Caco-2 (cell line): ENCODE measurements at regions not wholly inside any gene's neighbourhood (a gene's known extent, or its start where the extent isn't known, plus 50 kb on each side); places are given as distances from the start of the nearest gene placed in this dataset.

Experiments used
- BruUV-seq: library from RNA; stranded (reverse); fragments of 400-500 nt; replicated peaks from 2 replicates; lab custom pipeline; 2021; lab: Mats Ljungman, UMichigan
- CTCF ChIA-PET: fragments of 300-600 bp; sonication (Branson Sonifier 250); formaldehyde crosslinking; loops from one replicate; lab custom pipeline; 2022; ENCODE audit warnings: antibody characterized with exemption; lab: Charles Lee
- POLR2A ChIA-PET: fragments of 300-600 bp; sonication (Branson Sonifier 250); formaldehyde crosslinking; loops from one replicate; lab custom pipeline; 2022; ENCODE audit warnings: antibody characterized with exemption; lab: Charles Lee
- DNase-seq, 2 experiments: peaks; one replicate each; pipeline versions ENCODE4 v3.0.0 to v3.0.0-alpha.2; 2020 to 2022
- H3K27me3 ChIP-seq: replicated peaks from 2 replicates; pipeline ENCODE4 v1.6.0; 2011; ENCODE audit warnings: low read length; ENCODE audit not compliant: control insufficient read depth, insufficient read depth
- H3K36me3 ChIP-seq: 2 replicates; pipeline ENCODE4 v1.5.1; 2011; ENCODE audit warnings: low read length; ENCODE audit not compliant: control insufficient read depth, insufficient read depth
- H3K4me1 ChIP-seq: fragments of 250-450 bp; sonication (Bioruptor Pico); 2 replicates; pipeline ENCODE4 v1.5.1; 2020; ENCODE audit warnings: mild to moderate bottlenecking
- H3K4me3 ChIP-seq: 2 replicates; pipeline ENCODE4 v1.5.1; 2011; ENCODE audit warnings: low read depth, mild to moderate bottlenecking, control low read depth, low read length
- H3K9me3 ChIP-seq: fragments of 250-450 bp; sonication (Bioruptor Pico); 2 replicates; pipeline ENCODE4 v1.5.1; 2020; ENCODE audit warnings: mild to moderate bottlenecking, moderate library complexity
- H3K27ac Mint-ChIP-seq: one replicate; pipeline ENCODE4 v1.8.0; 2022; ENCODE audit warnings: mixed read lengths; ENCODE audit not compliant: unreplicated experiment
- H3K27me3 Mint-ChIP-seq: one replicate; pipeline ENCODE4 v1.8.0; 2022; ENCODE audit warnings: mixed read lengths; ENCODE audit not compliant: insufficient read depth, unreplicated experiment
- H3K36me3 Mint-ChIP-seq: one replicate; pipeline ENCODE4 v1.8.0; 2022; ENCODE audit warnings: mild to moderate bottlenecking, mixed read lengths; ENCODE audit not compliant: insufficient read depth, unreplicated experiment
- H3K4me1 Mint-ChIP-seq: one replicate; pipeline ENCODE4 v1.8.0; 2022; ENCODE audit warnings: low read depth, mixed read lengths; ENCODE audit not compliant: unreplicated experiment
- H3K4me3 Mint-ChIP-seq: one replicate; pipeline ENCODE4 v1.8.0; 2022; ENCODE audit warnings: mild to moderate bottlenecking, moderate library complexity, mixed read lengths; ENCODE audit not compliant: unreplicated experiment
- H3K9me3 Mint-ChIP-seq: one replicate; pipeline ENCODE4 v1.8.0; 2022; ENCODE audit warnings: mixed read lengths; ENCODE audit not compliant: unreplicated experiment
- CTCF ChIP-seq, 2 experiments: fragments of 200-600 bp in 1 of 2; IDR thresholded peaks; 1 replicate in 1 of 2; 2 replicates in 1 of 2; pipeline versions ENCODE4 v1.5.1 to v1.8.0; 2011 to 2022; ENCODE audit warnings: antibody characterized with exemption in 1 of 2, control low read depth in 1 of 2, inconsistent platforms in 1 of 2, low read depth in 1 of 2, low read length in 1 of 2, mild to moderate bottlenecking in 1 of 2, moderate library complexity in 1 of 2; ENCODE audit not compliant: insufficient read depth in 1 of 2, severe bottlenecking in 1 of 2, unreplicated experiment in 1 of 2
- intact Hi-C: fragments of 100-400 bp; cut with micrococcal nuclease; formaldehyde crosslinking; loops from one replicate; pipeline ENCODE4 v1.10.0; 2022; ENCODE audit not compliant: unreplicated experiment

DNA sequence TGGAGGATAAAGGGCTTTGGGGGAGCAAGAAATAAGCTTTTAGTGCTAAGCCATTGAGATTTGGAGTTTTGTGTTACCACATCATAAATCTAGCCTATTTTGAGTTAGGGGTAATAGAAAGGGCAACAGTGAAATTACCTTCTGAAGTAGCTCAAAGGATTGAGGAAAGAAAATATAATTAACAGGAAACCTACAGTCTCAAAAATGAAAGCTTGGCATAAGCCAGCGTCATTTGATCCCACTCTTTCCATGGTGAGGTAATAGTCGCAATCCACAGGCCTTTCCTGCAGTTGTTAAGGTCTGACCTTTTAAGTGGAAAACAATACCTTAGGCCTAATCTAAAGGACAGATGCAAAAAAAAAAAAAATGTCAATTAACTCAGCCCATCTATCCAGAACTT lies 182.7 kb downstream of the UXS1 start:
- no peak overlapping the region for H3K4me3 Mint-ChIP-seq
- no peak for DNase-seq
- H3K36me3 Mint-ChIP-seq, result no peaks in the 10 kb centered on the region
- Histone ChIP-seq H3K27me3 (no peaks in the 10 kb centered on the region), H3K4me1 (no peaks in the 10 kb centered on the region), H3K9me3 (peaks cover 33% of the 10 kb centered on the region), H3K36me3 (no peaks in the 10 kb centered on the region), H3K4me3 (no peak overlapping the region)
- ChIA-PET POLR2A (no interaction called here), CTCF (no interaction called here)
- H3K9me3 Mint-ChIP-seq, result peaks cover 11% of the 10 kb centered on the region
- H3K27ac Mint-ChIP-seq, result no peak overlapping the region
- no TSS peak for BruUV-seq
- intact Hi-C loops, result no loop called here
- H3K27me3 Mint-ChIP-seq, result no peaks in the 10 kb centered on the region
- H3K4me1 Mint-ChIP-seq, result no peaks in the 10 kb centered on the region
- no peak for TF ChIP-seq CTCF (IDR thresholded peaks at IDR 0.05; ENCODE audit: insufficient read depth in 1 of 2, low read depth in 1 of 2, low read length in 1 of 2, severe bottlenecking in 1 of 2, unreplicated experiment in 1 of 2)

DNA sequence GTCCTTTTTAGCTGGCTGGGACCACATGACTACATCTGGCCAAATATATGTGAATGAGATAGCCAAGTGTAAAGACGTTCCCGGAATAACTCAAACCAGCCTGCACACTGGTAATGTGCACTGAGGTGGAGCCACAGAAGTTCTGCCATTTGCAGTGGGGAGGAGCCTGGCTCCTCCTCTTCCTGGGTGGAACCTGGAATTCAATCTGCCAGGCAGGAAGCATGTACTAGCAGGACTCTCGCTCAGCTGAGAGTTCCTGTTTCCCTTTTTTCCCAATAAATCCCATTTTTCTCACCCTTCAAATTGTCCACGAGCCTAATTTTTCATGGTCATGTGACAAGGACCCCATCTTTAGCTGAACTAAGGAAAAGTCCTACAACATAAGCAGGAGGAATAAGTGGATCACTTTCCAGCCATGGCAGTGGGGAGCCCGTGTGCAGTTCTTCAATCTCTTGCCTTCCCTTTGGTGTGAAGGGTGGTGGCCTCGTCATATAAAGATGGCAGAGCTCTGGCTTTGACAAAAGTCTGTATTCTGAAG lies 183.2 kb downstream of the UXS1 start:
- Histone ChIP-seq H3K36me3 (no peaks in the 10 kb centered on the region), H3K9me3 (peaks cover 37% of the 10 kb centered on the region), H3K27me3 (no peaks in the 10 kb centered on the region), H3K4me3 (no peak overlapping the region), H3K4me1 (no peaks in the 10 kb centered on the region)
- Mint-ChIP-seq H3K36me3 (no peaks in the 10 kb centered on the region), H3K4me3 (no peak overlapping the region), H3K27ac (no peak overlapping the region), H3K4me1 (no peaks in the 10 kb centered on the region), H3K9me3 (peaks cover 16% of the 10 kb centered on the region), H3K27me3 (no peaks in the 10 kb centered on the region)
- TF ChIP-seq CTCF (IDR thresholded peaks at IDR 0.05; ENCODE audit: insufficient read depth in 1 of 2, low read depth in 1 of 2, low read length in 1 of 2, severe bottlenecking in 1 of 2, unreplicated experiment in 1 of 2), result no peak
- ChIA-PET CTCF (no interaction called here), POLR2A (no interaction called here)
- BruUV-seq, result no TSS peak
- DNase-seq, result no peak
- intact Hi-C loops, result no loop called here

DNA sequence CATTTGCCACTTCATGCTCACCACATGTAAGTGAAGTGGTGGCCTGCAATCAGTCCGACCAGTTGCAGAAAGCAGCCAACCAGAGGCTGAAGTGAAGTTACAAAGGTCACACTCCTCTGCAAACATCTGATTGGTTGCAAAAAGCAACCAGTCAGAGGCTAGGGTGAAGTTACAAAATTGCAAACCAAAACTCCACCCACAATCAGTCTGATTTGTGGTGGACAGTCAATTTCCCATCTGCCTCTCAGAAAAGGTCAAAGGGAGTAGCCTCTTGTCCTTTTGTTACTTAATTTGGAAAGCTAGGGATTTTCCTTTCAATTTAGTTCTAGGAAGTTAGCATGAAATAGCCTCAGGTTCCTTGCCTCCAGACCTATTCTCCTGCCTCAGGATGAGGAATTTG lies 185.0 kb downstream of the UXS1 start:
- Mint-ChIP-seq H3K4me1 (no peaks in the 10 kb centered on the region), H3K4me3 (no peak overlapping the region), H3K9me3 (peaks cover 33% of the 10 kb centered on the region), H3K27ac (no peak overlapping the region), H3K27me3 (no peaks in the 10 kb centered on the region), H3K36me3 (no peaks in the 10 kb centered on the region)
- no peak for DNase-seq
- ChIA-PET POLR2A (no interaction called here), CTCF (no interaction called here)
- no peaks in the 10 kb centered on the region for H3K36me3 ChIP-seq
- H3K9me3 ChIP-seq, result peaks cover 46% of the 10 kb centered on the region
- BruUV-seq, result no TSS peak
- no peaks in the 10 kb centered on the region for H3K27me3 ChIP-seq
- H3K4me1 ChIP-seq, result no peaks in the 10 kb centered on the region
- intact Hi-C loops, result no loop called here
- no peak overlapping the region for H3K4me3 ChIP-seq
- no peak for TF ChIP-seq CTCF (IDR thresholded peaks at IDR 0.05; ENCODE audit: insufficient read depth in 1 of 2, low read depth in 1 of 2, low read length in 1 of 2, severe bottlenecking in 1 of 2, unreplicated experiment in 1 of 2)
